K562 (cell line): ENCODE measurements at regions not wholly inside any gene's neighbourhood (a gene's known extent, or its start where the extent isn't known, plus 50 kb on each side); places are given as distances from the start of the nearest gene placed in this dataset.

ENCODE experiments used
- ATAC-seq: fragments of 200-7000 bp; cut with Tn5 transposase; 3 replicates; pipeline ENCODE4 v1.9.1; 2020; ENCODE audit warnings: moderate library complexity
- BruUV-seq: library from RNA; stranded (reverse); fragments of 400-500 nt; replicated peaks from 2 replicates; lab custom pipeline; 2021; lab: Mats Ljungman, UMichigan
- CTCF ChIA-PET: fragments of 300-600 bp; formaldehyde crosslinking; extraction: SDS; loops from one replicate; lab custom pipeline; 2021; ENCODE audit warnings: low intra/inter-chr PET ratio; lab: Yijun Ruan, JAX
- POLR2A ChIA-PET: fragments of 300-600, 350-650 bp; sonication (Branson Sonifier 250); formaldehyde crosslinking; extraction: SDS; loops from one replicate; lab custom pipeline; 2021; ENCODE audit warnings: antibody characterized with exemption, inconsistent platforms; lab: Yijun Ruan, JAX
- DNase-seq, 4 experiments: peaks; one replicate each; pipeline versions ENCODE4 v3.0.0 to v3.0.0-alpha.2; 2011 to 2018; ENCODE audit warnings: low spot score in 3 of 4, mixed read lengths in 3 of 4; ENCODE audit errors: extremely low read depth in 1 of 4
- FAIRE-seq: peaks from 2 replicates; lab custom pipeline; 2011; peaks lifted over from hg19 to GRCh38; lab: Jason Lieb, UNC
- H2AFZ ChIP-seq: 2 replicates; pipeline ENCODE4 v1.6.0; 2011; ENCODE audit warnings: low read depth, low read length, control low read depth, inconsistent platforms
- H3K27ac ChIP-seq: fragments of 200-600 bp; 3 replicates; pipeline ENCODE4 v1.8.0; 2011; ENCODE audit warnings: low read depth, mild to moderate bottlenecking, control low read depth, inconsistent platforms, low read length, moderate library complexity, mixed read lengths; ENCODE audit errors: extremely low read depth
- H3K27me3 ChIP-seq, 2 experiments: fragments of 300-600 bp in 1 of 2; 2 replicates in 1 of 2; 3 replicates in 1 of 2; pipeline versions ENCODE4 v1.6.0 to v1.8.0; 2011; ENCODE audit warnings: inconsistent platforms in 2 of 2, low read length in 2 of 2, mild to moderate bottlenecking in 1 of 2, mixed read lengths in 1 of 2, moderate library complexity in 1 of 2; ENCODE audit not compliant: control insufficient read depth in 2 of 2, insufficient read depth in 2 of 2
- H3K36me3 ChIP-seq: fragments of 300-600 bp; 3 replicates; pipeline ENCODE4 v1.8.0; 2011; ENCODE audit warnings: mild to moderate bottlenecking, low read length, inconsistent platforms; ENCODE audit not compliant: control insufficient read depth, insufficient read depth
- H3K4me1 ChIP-seq, 2 experiments: fragments of 200-600 bp in 1 of 2; replicated peaks in 1 of 2; 2 replicates in 1 of 2; 3 replicates in 1 of 2; pipeline versions ENCODE4 v1.5.1 to v1.8.0; 2011; ENCODE audit warnings: inconsistent platforms in 2 of 2, low read length in 2 of 2, mild to moderate bottlenecking in 1 of 2, mixed read lengths in 1 of 2, moderate library complexity in 1 of 2; ENCODE audit not compliant: control insufficient read depth in 2 of 2, insufficient read depth in 2 of 2
- H3K4me2 ChIP-seq: 2 replicates; pipeline ENCODE4 v1.6.1; 2011; ENCODE audit warnings: low read length, control low read depth, inconsistent platforms, mixed read lengths; ENCODE audit not compliant: insufficient read depth
- H3K4me3 ChIP-seq: fragments of 200-600 bp; sonication (generic), shearing (Covaris generic); 2 replicates; pipeline ENCODE4 v1.5.1; 2016; ENCODE audit warnings: control low read depth, inconsistent platforms
- H3K79me2 ChIP-seq: fragments of 200-600 bp; 3 replicates; pipeline ENCODE4 v1.8.0; 2011; ENCODE audit warnings: low read length, inconsistent platforms; ENCODE audit not compliant: control insufficient read depth, insufficient read depth
- H3K9ac ChIP-seq, 2 experiments: 2 replicates each; pipeline versions ENCODE4 v1.6.0 to v1.6.1; 2011; ENCODE audit warnings: low read depth in 2 of 2, low read length in 2 of 2, control low read depth in 1 of 2, inconsistent platforms in 1 of 2, mild to moderate bottlenecking in 1 of 2, mixed read lengths in 1 of 2; ENCODE audit not compliant: insufficient read depth in 1 of 2
- H3K9me1 ChIP-seq: one replicate; pipeline ENCODE4 v1.6.0; 2011; ENCODE audit warnings: inconsistent platforms, mild to moderate bottlenecking, low read length, moderate library complexity; ENCODE audit not compliant: control insufficient read depth, insufficient read depth
- H3K9me3 ChIP-seq: replicated peaks from 2 replicates; pipeline ENCODE4 v1.5.1; 2011; ENCODE audit warnings: low read depth, low read length, inconsistent platforms; ENCODE audit not compliant: control insufficient read depth, insufficient read depth
- H4K20me1 ChIP-seq: replicated peaks from 2 replicates; pipeline ENCODE4 v1.6.1; 2011; ENCODE audit warnings: low read length, inconsistent platforms, mixed read lengths; ENCODE audit not compliant: control insufficient read depth, insufficient read depth
- ASH1L ChIP-seq: fragments of 450-650 bp; IDR thresholded peaks from 2 replicates; pipeline ENCODE4 v1.6.1; 2018; ENCODE audit warnings: borderline replicate concordance, mild to moderate bottlenecking, low read depth; ENCODE audit not compliant: partially characterized antibody
- ETV1 ChIP-seq: fragments of 450-650 bp; conservative IDR thresholded peaks from 2 replicates; pipeline ENCODE4 v1.6.1; 2016; ENCODE audit warnings: missing genetic modification characterization, control low read depth, low read depth, missing compliant biosample characterization
- HNRNPK ChIP-seq: fragments of 200-400 bp; formaldehyde crosslinking; IDR thresholded peaks from one replicate; pipeline ENCODE4 v1.6.1; 2018; ENCODE audit warnings: mild to moderate bottlenecking, low read depth, low read length; ENCODE audit not compliant: poor library complexity, severe bottlenecking
- KAT7 ChIP-seq: sonication (generic); formaldehyde crosslinking; IDR thresholded peaks from 2 replicates; pipeline ENCODE4 v1.8.0; 2022; ENCODE audit warnings: missing genetic modification reagents, mild to moderate bottlenecking, borderline replicate concordance
- NBN ChIP-seq: fragments of 450-650 bp; IDR thresholded peaks from 2 replicates; pipeline ENCODE4 v1.6.1; 2016; ENCODE audit warnings: low read depth, mild to moderate bottlenecking
- NR2F6 ChIP-seq: fragments of 450-650 bp; formaldehyde crosslinking; IDR thresholded peaks from 2 replicates; pipeline ENCODE4 v1.4.0; 2020; ENCODE audit warnings: mild to moderate bottlenecking
- PHB ChIP-seq: fragments of 250-450 bp; sonication (Bioruptor Pico); IDR thresholded peaks from 2 replicates; pipeline ENCODE4 v1.5.0; 2021
- PHB2 ChIP-seq: fragments of 450-650 bp; IDR thresholded peaks from 2 replicates; pipeline ENCODE4 v1.6.1; 2017; ENCODE audit warnings: low read depth
- RBM22 ChIP-seq: fragments of 200-400 bp; formaldehyde crosslinking; IDR thresholded peaks from 2 replicates; pipeline ENCODE4 v1.6.1; 2018; ENCODE audit warnings: low read length, low read depth; ENCODE audit not compliant: poor library complexity, severe bottlenecking
- TAF15 ChIP-seq: fragments of 200-400 bp; formaldehyde crosslinking; IDR thresholded peaks from 2 replicates; pipeline ENCODE4 v1.6.1; 2017; ENCODE audit warnings: mild to moderate bottlenecking, low read depth, low read length, moderate library complexity
- ZNF408 ChIP-seq: fragments of 250-450 bp; sonication (Bioruptor Pico); IDR thresholded peaks from 2 replicates; pipeline ENCODE4 v1.4.0; 2020; ENCODE audit warnings: low read depth, mild to moderate bottlenecking, moderate library complexity
- ZNF644 ChIP-seq: fragments of 200-800 bp; sonication (Bioruptor generic); IDR thresholded peaks from 2 replicates; pipeline ENCODE4 v1.6.1; 2016; ENCODE audit warnings: low read depth, missing genetic modification characterization, missing compliant biosample characterization
- ZNF785 ChIP-seq: fragments of 250-450 bp; sonication (Bioruptor Pico); IDR thresholded peaks from 2 replicates; pipeline ENCODE4 v1.4.0; 2020; ENCODE audit warnings: mild to moderate bottlenecking
- WGBS: fragments of 100-300 bp; shearing (Covaris generic); methylation state at CpG from one replicate; pipeline ENCODE4 v1.1.6; 2016; ENCODE audit warnings: low coverage, mixed read lengths; ENCODE audit not compliant: insufficient coverage; ENCODE audit errors: missing lambda C conversion rate; 5-methylcytosine and 5-hydroxymethylcytosine counted together
- in situ Hi-C: fragments of 300-500 bp; cut with MboI; formaldehyde crosslinking; loops from 4 replicates; pipeline ENCODE4 v1.15.0; 2018; ENCODE audit warnings: inconsistent platforms, mixed read lengths
- intact Hi-C: fragments of 100-400 bp; cut with micrococcal nuclease; formaldehyde crosslinking; loops from 2 replicates; pipeline ENCODE4 v1.14.2; 2022
- TF ChIP-seq, protein P1 (sequence below): fragments of 250-450 bp; sonication (Bioruptor Pico); IDR thresholded peaks from 2 replicates; pipeline ENCODE4 v1.8.0; 2021; ENCODE audit warnings: mild to moderate bottlenecking, moderate library complexity
- TF ChIP-seq, protein P2 (sequence below): sonication (generic); formaldehyde crosslinking; IDR thresholded peaks from 2 replicates; pipeline ENCODE4 v1.8.0; 2022; ENCODE audit warnings: missing genetic modification reagents, mild to moderate bottlenecking, borderline replicate concordance

DNA sequence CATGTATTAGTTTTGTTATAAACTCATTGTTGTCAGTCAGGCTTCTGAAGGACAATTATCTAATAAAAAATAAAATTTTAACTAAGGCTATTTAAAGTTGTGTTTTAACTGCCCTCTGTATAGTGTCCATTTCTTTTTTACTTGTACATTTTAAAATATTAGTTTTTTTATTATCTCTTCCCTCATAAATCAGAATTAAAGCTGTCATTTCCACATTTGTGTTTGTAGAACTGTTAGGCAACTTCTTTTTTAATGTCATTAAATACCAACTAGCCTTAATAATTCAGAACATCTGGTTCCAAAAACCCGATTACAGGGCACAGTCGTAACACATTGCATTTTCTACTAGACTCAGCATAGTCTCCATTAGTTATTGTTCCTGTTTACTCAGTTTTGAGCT, 1749.0 kb upstream of the CELF4 start:
- FAIRE-seq, result no peak
- no TSS peak for BruUV-seq
- no peak for ATAC-seq
- Histone ChIP-seq H3K4me1 (no peaks in the 10 kb centered on the region), H3K36me3 (no peaks in the 10 kb centered on the region), H3K9ac (no peak overlapping the region), H3K79me2 (no peaks in the 10 kb centered on the region), H2AFZ (no peak overlapping the region), H3K27ac (no peak overlapping the region), H3K27me3 (no peaks in the 10 kb centered on the region), H4K20me1 (no peaks in the 10 kb centered on the region), H3K4me2 (no peak overlapping the region), H3K9me1 (no peaks in the 10 kb centered on the region), H3K4me3 (no peak overlapping the region), H3K9me3 (no peaks in the 10 kb centered on the region; the same call in 1 of the 2 replicates)
- TF ChIP-seq PHB (CRISPR knock-in tag) (no peak), PHB2 (no peak), ETV1 (tag) (no peak), ASH1L (no peak), ZNF408 (CRISPR knock-in tag) (no peak), RBM22 (no peak), TAF15 (no peak), KAT7 (CRISPR knock-in tag) (no peak), NR2F6 (CRISPR knock-in tag) (no peak), ZNF644 (tag) (no peak), NBN (no peak), HNRNPK (no peak), ZNF785 (CRISPR knock-in tag) (no peak)
- TF ChIP-seq, protein P1, sequence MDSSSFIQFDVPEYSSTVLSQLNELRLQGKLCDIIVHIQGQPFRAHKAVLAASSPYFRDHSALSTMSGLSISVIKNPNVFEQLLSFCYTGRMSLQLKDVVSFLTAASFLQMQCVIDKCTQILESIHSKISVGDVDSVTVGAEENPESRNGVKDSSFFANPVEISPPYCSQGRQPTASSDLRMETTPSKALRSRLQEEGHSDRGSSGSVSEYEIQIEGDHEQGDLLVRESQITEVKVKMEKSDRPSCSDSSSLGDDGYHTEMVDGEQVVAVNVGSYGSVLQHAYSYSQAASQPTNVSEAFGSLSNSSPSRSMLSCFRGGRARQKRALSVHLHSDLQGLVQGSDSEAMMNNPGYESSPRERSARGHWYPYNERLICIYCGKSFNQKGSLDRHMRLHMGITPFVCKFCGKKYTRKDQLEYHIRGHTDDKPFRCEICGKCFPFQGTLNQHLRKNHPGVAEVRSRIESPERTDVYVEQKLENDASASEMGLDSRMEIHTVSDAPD, result no peak
- TF ChIP-seq, protein P2, sequence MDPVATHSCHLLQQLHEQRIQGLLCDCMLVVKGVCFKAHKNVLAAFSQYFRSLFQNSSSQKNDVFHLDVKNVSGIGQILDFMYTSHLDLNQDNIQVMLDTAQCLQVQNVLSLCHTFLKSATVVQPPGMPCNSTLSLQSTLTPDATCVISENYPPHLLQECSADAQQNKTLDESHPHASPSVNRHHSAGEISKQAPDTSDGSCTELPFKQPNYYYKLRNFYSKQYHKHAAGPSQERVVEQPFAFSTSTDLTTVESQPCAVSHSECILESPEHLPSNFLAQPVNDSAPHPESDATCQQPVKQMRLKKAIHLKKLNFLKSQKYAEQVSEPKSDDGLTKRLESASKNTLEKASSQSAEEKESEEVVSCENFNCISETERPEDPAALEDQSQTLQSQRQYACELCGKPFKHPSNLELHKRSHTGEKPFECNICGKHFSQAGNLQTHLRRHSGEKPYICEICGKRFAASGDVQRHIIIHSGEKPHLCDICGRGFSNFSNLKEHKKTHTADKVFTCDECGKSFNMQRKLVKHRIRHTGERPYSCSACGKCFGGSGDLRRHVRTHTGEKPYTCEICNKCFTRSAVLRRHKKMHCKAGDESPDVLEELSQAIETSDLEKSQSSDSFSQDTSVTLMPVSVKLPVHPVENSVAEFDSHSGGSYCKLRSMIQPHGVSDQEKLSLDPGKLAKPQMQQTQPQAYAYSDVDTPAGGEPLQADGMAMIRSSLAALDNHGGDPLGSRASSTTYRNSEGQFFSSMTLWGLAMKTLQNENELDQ (CRISPR knock-in tag), result no peak
- 0% methylated on average over 2 of the region's 2 CpGs for WGBS
- in situ Hi-C loops, result no loop called here
- ChIA-PET CTCF (interaction anchor here (0.6 kb wide), 1 partner anchor 494 kb away, joined by 3 read pairs; no protein-coding TSS in a partner anchor), POLR2A (no interaction called here)
- DNase-seq, result no peak
- intact Hi-C loops, result no loop called here
